ENCODE measurements at regions not wholly inside any gene's neighbourhood (a gene's known extent, or its start where the extent isn't known, plus 50 kb on each side); places are given as distances from the start of the nearest gene placed in this dataset.

GRCh38 chr2:129754831-129755230 lies 224.6 kb upstream of the RAB6C start:
- TF ChIP-seq CTCF (optimal IDR thresholded peaks at IDR 0.05 in 1 of 3, IDR thresholded peaks at IDR 0.05 in 1 of 3, conservative IDR thresholded peaks at IDR 0.05 in 1 of 3; ENCODE audit: extremely low read depth in 1 of 3, insufficient read depth in 2 of 3, low read length in 3 of 3) = no peak
- no peak for TF ChIP-seq EZH2 (IDR thresholded peaks at IDR 0.05; ENCODE audit: low read length)
